Calu3 (cell line): ENCODE measurements at regions not wholly inside any gene's neighbourhood (a gene's known extent, or its start where the extent isn't known, plus 50 kb on each side); places are given as distances from the start of the nearest gene placed in this dataset.

ENCODE experiments used
- BruUV-seq: library from RNA; stranded (reverse); fragments of 400-500 nt; replicated peaks from 2 replicates; lab custom pipeline; 2021; lab: Mats Ljungman, UMichigan
- CTCF ChIA-PET: fragments of 300-600 bp; sonication (Branson Sonifier 250); formaldehyde crosslinking; loops from one replicate; lab custom pipeline; 2022; ENCODE audit warnings: antibody characterized with exemption; lab: Charles Lee
- DNase-seq: peaks from one replicate; pipeline ENCODE4 v3.0.0; 2022
- H3K27ac Mint-ChIP-seq: one replicate; pipeline ENCODE4 v1.8.0; 2022; ENCODE audit warnings: mixed read lengths; ENCODE audit not compliant: unreplicated experiment
- H3K27me3 Mint-ChIP-seq: one replicate; pipeline ENCODE4 v1.8.0; 2022; ENCODE audit warnings: mixed read lengths; ENCODE audit not compliant: unreplicated experiment
- H3K36me3 Mint-ChIP-seq: one replicate; pipeline ENCODE4 v1.8.0; 2022; ENCODE audit warnings: mild to moderate bottlenecking, moderate library complexity, mixed read lengths; ENCODE audit not compliant: insufficient read depth, unreplicated experiment
- H3K4me1 Mint-ChIP-seq: one replicate; pipeline ENCODE4 v1.8.0; 2022; ENCODE audit warnings: mild to moderate bottlenecking, low read depth, mixed read lengths; ENCODE audit not compliant: unreplicated experiment
- H3K4me3 Mint-ChIP-seq: one replicate; pipeline ENCODE4 v1.8.0; 2022; ENCODE audit warnings: mild to moderate bottlenecking, low read depth, moderate library complexity, mixed read lengths; ENCODE audit not compliant: unreplicated experiment
- H3K9me3 Mint-ChIP-seq: one replicate; pipeline ENCODE4 v1.8.0; 2022; ENCODE audit warnings: low read depth, mixed read lengths; ENCODE audit not compliant: unreplicated experiment
- intact Hi-C: fragments of 100-400 bp; cut with micrococcal nuclease; formaldehyde crosslinking; loops from one replicate; pipeline ENCODE4 v1.10.0; 2022; ENCODE audit not compliant: unreplicated experiment
- TF ChIP-seq, protein P1 (sequence below): fragments of 200-600 bp; IDR thresholded peaks from one replicate; pipeline ENCODE4 v1.8.0; 2022; ENCODE audit warnings: antibody characterized with exemption; ENCODE audit not compliant: unreplicated experiment

DNA sequence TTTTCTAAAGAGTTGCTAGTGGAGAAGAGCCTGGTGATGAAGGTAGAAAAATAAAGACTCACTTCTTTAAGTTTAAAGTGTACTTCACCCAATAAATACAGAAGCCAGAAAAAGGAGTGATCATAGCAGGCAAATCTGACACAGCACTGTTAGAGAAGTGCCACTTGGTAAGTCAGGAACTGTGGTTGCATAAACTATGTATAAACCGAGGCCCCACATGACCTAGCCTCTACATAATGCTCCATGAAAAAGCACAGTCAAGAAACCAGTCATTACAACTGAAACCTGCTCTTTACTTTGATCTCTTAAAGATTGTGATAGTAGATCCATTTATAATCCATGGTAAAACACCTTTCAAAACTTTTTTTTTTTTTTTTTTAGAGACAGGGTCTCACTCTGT, 172.1 kb upstream of the PHYHIPL start:
- Mint-ChIP-seq H3K4me1 (peaks cover 10% of the 10 kb centered on the region), H3K27me3 (no peaks in the 10 kb centered on the region), H3K9me3 (no peaks in the 10 kb centered on the region), H3K4me3 (no peak overlapping the region), H3K36me3 (peaks cover 3% of the 10 kb centered on the region), H3K27ac (no peak overlapping the region)
- intact Hi-C loops, result no loop called here
- BruUV-seq, result no TSS peak
- CTCF ChIA-PET, result no interaction called here
- TF ChIP-seq, protein P1, sequence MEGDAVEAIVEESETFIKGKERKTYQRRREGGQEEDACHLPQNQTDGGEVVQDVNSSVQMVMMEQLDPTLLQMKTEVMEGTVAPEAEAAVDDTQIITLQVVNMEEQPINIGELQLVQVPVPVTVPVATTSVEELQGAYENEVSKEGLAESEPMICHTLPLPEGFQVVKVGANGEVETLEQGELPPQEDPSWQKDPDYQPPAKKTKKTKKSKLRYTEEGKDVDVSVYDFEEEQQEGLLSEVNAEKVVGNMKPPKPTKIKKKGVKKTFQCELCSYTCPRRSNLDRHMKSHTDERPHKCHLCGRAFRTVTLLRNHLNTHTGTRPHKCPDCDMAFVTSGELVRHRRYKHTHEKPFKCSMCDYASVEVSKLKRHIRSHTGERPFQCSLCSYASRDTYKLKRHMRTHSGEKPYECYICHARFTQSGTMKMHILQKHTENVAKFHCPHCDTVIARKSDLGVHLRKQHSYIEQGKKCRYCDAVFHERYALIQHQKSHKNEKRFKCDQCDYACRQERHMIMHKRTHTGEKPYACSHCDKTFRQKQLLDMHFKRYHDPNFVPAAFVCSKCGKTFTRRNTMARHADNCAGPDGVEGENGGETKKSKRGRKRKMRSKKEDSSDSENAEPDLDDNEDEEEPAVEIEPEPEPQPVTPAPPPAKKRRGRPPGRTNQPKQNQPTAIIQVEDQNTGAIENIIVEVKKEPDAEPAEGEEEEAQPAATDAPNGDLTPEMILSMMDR, result no peak
- DNase-seq, result no peak

- DNase-seq, result peak; percentile 22
- peaks cover 3% of the 10 kb centered on the region for H3K36me3 Mint-ChIP-seq
- H3K27ac Mint-ChIP-seq, result no peak overlapping the region
- no peaks in the 10 kb centered on the region for H3K9me3 Mint-ChIP-seq
- intact Hi-C loops, result no loop called here
- CTCF ChIA-PET, result interaction anchor here (1.0 kb wide), 1 partner anchor 54 kb away, joined by 3 read pairs; no protein-coding TSS in a partner anchor
- H3K4me1 Mint-ChIP-seq, result peaks cover 10% of the 10 kb centered on the region
- no peaks in the 10 kb centered on the region for H3K27me3 Mint-ChIP-seq
- no peak overlapping the region for H3K4me3 Mint-ChIP-seq
- TF ChIP-seq, protein P1, result no peak
- BruUV-seq, result no TSS peak
Observed at GRCh38 chr10:59006511-59007306, 169.7 kb upstream of the PHYHIPL start.

DNA sequence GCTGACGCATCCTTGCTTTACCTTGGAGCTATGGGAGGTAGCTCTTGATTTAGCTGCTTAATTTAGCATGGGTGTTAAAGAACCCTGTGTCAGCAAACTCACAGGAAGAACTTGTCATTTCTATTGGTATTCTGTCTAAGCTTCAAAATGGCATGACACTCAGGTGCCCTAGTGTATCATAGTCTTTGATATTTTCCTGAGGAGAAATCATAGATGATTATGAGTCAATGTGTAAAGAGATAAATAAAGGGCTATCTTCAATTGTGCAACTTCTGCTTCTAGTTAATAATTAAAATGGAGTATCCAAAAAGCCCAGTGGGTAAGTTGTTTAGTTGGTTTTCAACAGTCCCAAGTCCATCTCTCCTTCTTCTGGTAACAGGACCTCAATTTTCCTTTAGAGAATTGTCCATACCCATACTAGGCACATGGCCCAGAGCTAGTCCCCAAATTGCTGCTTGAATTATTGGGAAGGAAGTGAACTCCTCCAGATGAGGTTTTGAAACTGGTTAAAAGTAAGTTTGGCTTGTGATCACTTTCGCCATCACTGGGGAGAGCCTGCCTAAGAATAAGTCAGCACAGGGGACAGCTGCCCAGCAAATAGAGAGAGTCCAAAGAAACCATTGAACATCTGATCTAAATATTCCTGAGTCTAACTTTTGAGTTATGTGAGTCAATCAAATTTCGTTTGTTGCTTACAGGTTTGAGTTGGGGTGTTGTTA, 169.0 kb upstream of the PHYHIPL start:
- intact Hi-C loops, result no loop called here
- no TSS peak for BruUV-seq
- TF ChIP-seq, protein P1, result no peak
- CTCF ChIA-PET, result no interaction called here
- Mint-ChIP-seq H3K27me3 (no peaks in the 10 kb centered on the region), H3K9me3 (no peaks in the 10 kb centered on the region), H3K36me3 (peaks cover 3% of the 10 kb centered on the region), H3K4me1 (peaks cover 10% of the 10 kb centered on the region), H3K4me3 (no peak overlapping the region), H3K27ac (no peak overlapping the region)
- DNase-seq, result no peak

DNA sequence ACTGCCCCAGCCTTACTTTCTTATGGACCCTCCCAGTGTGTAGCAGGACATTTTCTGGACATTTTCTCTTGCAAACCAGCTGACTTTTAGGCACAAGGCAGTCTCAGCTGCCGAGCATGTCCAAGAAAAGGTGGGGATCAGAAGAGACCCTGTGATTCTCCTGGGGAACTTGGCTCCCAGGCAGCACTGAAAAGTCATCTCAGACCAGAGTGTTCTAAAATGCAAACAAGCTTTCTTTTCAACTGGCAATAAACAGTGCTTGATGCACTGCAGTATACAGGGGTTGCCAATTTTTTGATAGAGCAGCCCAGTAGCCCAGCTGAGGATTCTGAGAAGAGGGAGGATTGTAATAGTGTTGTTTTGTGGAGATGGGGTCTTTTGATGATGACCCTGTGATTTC, 168.0 kb upstream of the PHYHIPL start:
- H3K27ac Mint-ChIP-seq, result no peak overlapping the region
- intact Hi-C loops, result no loop called here
- H3K4me3 Mint-ChIP-seq, result no peak overlapping the region
- TF ChIP-seq, protein P1, result no peak
- CTCF ChIA-PET, result no interaction called here
- no TSS peak for BruUV-seq
- H3K4me1 Mint-ChIP-seq, result peaks cover 10% of the 10 kb centered on the region
- no peak for DNase-seq
- peaks cover 3% of the 10 kb centered on the region for H3K36me3 Mint-ChIP-seq
- H3K9me3 Mint-ChIP-seq, result no peaks in the 10 kb centered on the region
- no peaks in the 10 kb centered on the region for H3K27me3 Mint-ChIP-seq
